Neural cell (in vitro differentiated cells): ENCODE measurements at regions not wholly inside any gene's neighbourhood (a gene's known extent, or its start where the extent isn't known, plus 50 kb on each side); places are given as distances from the start of the nearest gene placed in this dataset.

ENCODE experiments used
- H2AFZ ChIP-seq: fragments of 200-600, 300-800 bp; sonication (generic), shearing (Covaris generic); 2 replicates; pipeline ENCODE4 v1.6.0; 2014; ENCODE audit warnings: low read depth, mild to moderate bottlenecking, antibody characterized with exemption, low read length, moderate library complexity
- H3F3A ChIP-seq: fragments of 200-600 bp; shearing (Covaris generic); 2 replicates; pipeline ENCODE4 v1.6.1; 2016; ENCODE audit warnings: mild to moderate bottlenecking, moderate library complexity, mixed read lengths, antibody characterized with exemption, low read length; ENCODE audit not compliant: insufficient read depth, poor library complexity, severe bottlenecking
- H3K27ac ChIP-seq: fragments of 200-600, 300-800 bp; sonication (generic), shearing (Covaris generic); 2 replicates; pipeline ENCODE4 v1.5.1; 2014; ENCODE audit warnings: mild to moderate bottlenecking, low read length, moderate library complexity
- H3K27me3 ChIP-seq: fragments of 300-800, 200-600 bp; sonication (generic), shearing (Covaris generic); 2 replicates; pipeline ENCODE4 v1.6.0; 2014; ENCODE audit warnings: mild to moderate bottlenecking, low read depth, low read length, moderate library complexity; ENCODE audit not compliant: insufficient read depth
- H3K36me3 ChIP-seq: fragments of 300-800, 200-600 bp; sonication (generic), shearing (Covaris generic); 2 replicates; pipeline ENCODE4 v1.5.1; 2014; ENCODE audit warnings: mild to moderate bottlenecking, antibody characterized with exemption, low read length, moderate library complexity; ENCODE audit not compliant: insufficient read depth
- H3K4me2 ChIP-seq: fragments of 300-800, 200-600 bp; sonication (generic), shearing (Covaris generic); 2 replicates; pipeline ENCODE4 v1.6.0; 2014; ENCODE audit warnings: mild to moderate bottlenecking, low read length
- H3K4me3 ChIP-seq: fragments of 300-800, 200-600 bp; sonication (generic), shearing (Covaris generic); 2 replicates; pipeline ENCODE4 v1.5.1; 2014; ENCODE audit warnings: mild to moderate bottlenecking, low read length, moderate library complexity
- H3K79me2 ChIP-seq: fragments of 200-600 bp; shearing (Covaris generic); replicated peaks from 2 replicates; pipeline ENCODE4 v1.6.0; 2014; ENCODE audit warnings: mild to moderate bottlenecking, low read length, moderate library complexity; ENCODE audit not compliant: insufficient read depth
- H3K9ac ChIP-seq: fragments of 300-800, 200-600 bp; sonication (generic), shearing (Covaris generic); 2 replicates; pipeline ENCODE4 v1.6.1; 2016; ENCODE audit warnings: mild to moderate bottlenecking, low read length, mixed read lengths
- H3K9me2 ChIP-seq: fragments of 200-600 bp; shearing (Covaris generic); 2 replicates; pipeline ENCODE4 v1.6.1; 2016; ENCODE audit warnings: mild to moderate bottlenecking, low read length, mixed read lengths; ENCODE audit not compliant: insufficient read depth
- H3K9me3 ChIP-seq: fragments of 200-600, 300-800 bp; sonication (generic), shearing (Covaris generic); 2 replicates; pipeline ENCODE4 v1.6.1; 2016; ENCODE audit warnings: mild to moderate bottlenecking, mixed run types, low read length, moderate library complexity, mixed read lengths
- H4K20me1 ChIP-seq: fragments of 200-600 bp; shearing (Covaris generic); 2 replicates; pipeline ENCODE4 v1.6.1; 2016; ENCODE audit warnings: mild to moderate bottlenecking, mixed run types; ENCODE audit not compliant: insufficient read depth
- CTCF ChIP-seq: fragments of 450-650 bp; IDR thresholded peaks from 2 replicates; pipeline ENCODE4 v1.5.1; 2014; ENCODE audit warnings: antibody characterized with exemption, mild to moderate bottlenecking, moderate library complexity; ENCODE audit not compliant: poor library complexity, severe bottlenecking
- EP300 ChIP-seq: fragments of 450-650 bp; conservative IDR thresholded peaks from 2 replicates; pipeline ENCODE4 v1.6.1; 2014; ENCODE audit warnings: antibody characterized with exemption, mild to moderate bottlenecking, moderate library complexity; ENCODE audit not compliant: poor library complexity, severe bottlenecking
- EZH2 ChIP-seq: fragments of 200-600, 300-800 bp; shearing (Covaris generic), sonication (generic); IDR thresholded peaks from 2 replicates; pipeline ENCODE4 v1.6.1; 2014; ENCODE audit warnings: antibody characterized with exemption, low read length, borderline replicate concordance, mild to moderate bottlenecking; ENCODE audit not compliant: insufficient read depth, poor library complexity, severe bottlenecking
- MXI1 ChIP-seq: fragments of 450-650 bp; conservative IDR thresholded peaks from 2 replicates; pipeline ENCODE4 v1.6.1; 2014; ENCODE audit warnings: antibody characterized with exemption, mild to moderate bottlenecking; ENCODE audit not compliant: poor library complexity, severe bottlenecking
- POLR2AphosphoS5 ChIP-seq: IDR thresholded peaks from 2 replicates; pipeline ENCODE4 v1.6.1; 2012
- RAD21 ChIP-seq: fragments of 450-650 bp; conservative IDR thresholded peaks from 2 replicates; pipeline ENCODE4 v1.6.1; 2014; ENCODE audit warnings: antibody characterized with exemption, mild to moderate bottlenecking, moderate library complexity
- REST ChIP-seq: IDR thresholded peaks from 2 replicates; pipeline ENCODE4 v1.6.1; 2012; ENCODE audit warnings: borderline replicate concordance
- SMC3 ChIP-seq: fragments of 450-650 bp; conservative IDR thresholded peaks from 2 replicates; pipeline ENCODE4 v1.6.1; 2014; ENCODE audit warnings: antibody characterized with exemption, mild to moderate bottlenecking, moderate library complexity; ENCODE audit not compliant: poor library complexity
- TAF1 ChIP-seq: IDR thresholded peaks from 2 replicates; pipeline ENCODE4 v1.6.1; 2012; ENCODE audit warnings: low read depth

GRCh38 chr4:136458326-136458725 is 1074.0 kb downstream of the PCDH18 start:
- H2AFZ ChIP-seq: no peak overlapping the region

GRCh38 chr4:136457577-136457976 is 1074.7 kb downstream of the PCDH18 start:
- TF ChIP-seq RAD21: no peak
- no peak for TF ChIP-seq SMC3
- TF ChIP-seq CTCF: no peak
- no peak for TF ChIP-seq REST
- H2AFZ ChIP-seq: no peak overlapping the region
- H3K9me3 ChIP-seq: no peaks in the 10 kb centered on the region
- no peaks in the 10 kb centered on the region for H3K9me2 ChIP-seq
- H3K4me2 ChIP-seq: no peak overlapping the region
- no peaks in the 10 kb centered on the region for H3K27me3 ChIP-seq
- H3K27ac ChIP-seq: no peak overlapping the region
- no peaks in the 10 kb centered on the region for H3K36me3 ChIP-seq
- H3K79me2 ChIP-seq: no peaks in the 10 kb centered on the region
- H3K9ac ChIP-seq: no peak overlapping the region
- H3K4me3 ChIP-seq: no peak overlapping the region
- no peaks in the 10 kb centered on the region for H4K20me1 ChIP-seq
- no peaks in the 10 kb centered on the region for H3F3A ChIP-seq

More at GRCh38 chr4:136458326-136458725, 1074.0 kb downstream of the PCDH18 start:
- Histone ChIP-seq H3K27ac (no peak overlapping the region), H3K9me3 (no peaks in the 10 kb centered on the region), H3K36me3 (no peaks in the 10 kb centered on the region), H3F3A (no peaks in the 10 kb centered on the region), H3K9ac (no peak overlapping the region), H3K27me3 (no peaks in the 10 kb centered on the region), H3K4me2 (no peak overlapping the region), H3K9me2 (no peaks in the 10 kb centered on the region), H3K79me2 (no peaks in the 10 kb centered on the region), H4K20me1 (no peaks in the 10 kb centered on the region), H3K4me3 (no peak overlapping the region)
- TF ChIP-seq MXI1: no peak
- no peak for TF ChIP-seq SMC3
- TF ChIP-seq POLR2AphosphoS5: no peak
- no peak for TF ChIP-seq EZH2
- no peak for TF ChIP-seq CTCF
- no peak for TF ChIP-seq REST
- no peak for TF ChIP-seq EP300
- TF ChIP-seq TAF1: no peak
- TF ChIP-seq RAD21: no peak
